ENCODE measurements at regions not wholly inside any gene's neighbourhood (a gene's known extent, or its start where the extent isn't known, plus 50 kb on each side); places are given as distances from the start of the nearest gene placed in this dataset.

- DNase-seq (ENCODE audit: low spot score) = no peak
- CTCF ChIA-PET = no interaction called here
- TF ChIP-seq ZBTB21 (CRISPR knock-in tag; IDR thresholded peaks at IDR 0.05; ENCODE audit: borderline replicate concordance) = no peak
- no peak for TF ChIP-seq PRRX2 (CRISPR knock-in tag; IDR thresholded peaks at IDR 0.05)
- TF ChIP-seq ZNF232 (CRISPR knock-in tag; IDR thresholded peaks at IDR 0.05) = no peak
- TF ChIP-seq ZNF396 (CRISPR knock-in tag; IDR thresholded peaks at IDR 0.05; ENCODE audit: borderline replicate concordance) = no peak
- no peak for TF ChIP-seq HMGA2 (CRISPR knock-in tag; IDR thresholded peaks at IDR 0.05)
- no peak for TF ChIP-seq ZNF532 (CRISPR knock-in tag; IDR thresholded peaks at IDR 0.05; ENCODE audit: borderline replicate concordance)
- TF ChIP-seq USF2 (CRISPR knock-in tag; IDR thresholded peaks at IDR 0.05) = no peak
- no peak for TF ChIP-seq ZBTB43 (CRISPR knock-in tag; IDR thresholded peaks at IDR 0.05)
- TF ChIP-seq E2F1 (CRISPR knock-in tag; IDR thresholded peaks at IDR 0.05) = no peak
- TF ChIP-seq IRF1 (CRISPR knock-in tag; IDR thresholded peaks at IDR 0.05) = no peak
- TF ChIP-seq TEAD1 (CRISPR knock-in tag; IDR thresholded peaks at IDR 0.05) = no peak
- no peak for TF ChIP-seq TP53 (CRISPR knock-in tag; IDR thresholded peaks at IDR 0.05)
- no peak for TF ChIP-seq CDX4 (CRISPR knock-in tag; IDR thresholded peaks at IDR 0.05; ENCODE audit: borderline replicate concordance)
- no peak for TF ChIP-seq ZNF425 (CRISPR knock-in tag; conservative IDR thresholded peaks at IDR 0.05)
- TF ChIP-seq ZNF317 (CRISPR knock-in tag; IDR thresholded peaks at IDR 0.05; ENCODE audit: borderline replicate concordance, low read depth) = no peak
- no peak for TF ChIP-seq ZNF671 (CRISPR knock-in tag; IDR thresholded peaks at IDR 0.05)
- no peak for TF ChIP-seq JUN (CRISPR knock-in tag; IDR thresholded peaks at IDR 0.05)
- no peak for TF ChIP-seq ATF6 (CRISPR knock-in tag; IDR thresholded peaks at IDR 0.05)
- Mint-ChIP-seq H3K4me1 (no peaks in the 10 kb centered on the region), H3K27me3 (ENCODE audit: low read depth) (peaks cover 34% of the 10 kb centered on the region), H3K27ac (no peak overlapping the region), H3K9me3 (peaks cover 19% of the 10 kb centered on the region), H3K4me3 (no peak overlapping the region), H3K36me3 (no peaks in the 10 kb centered on the region)
- POLR2A ChIA-PET = no interaction called here
- no peak for ATAC-seq
Measured at GRCh38 chr6:132207991-132208390, 193.3 kb downstream of the MOXD1 start.
